NB4 (cell line): ENCODE measurements at regions not wholly inside any gene's neighbourhood (a gene's known extent, or its start where the extent isn't known, plus 50 kb on each side); places are given as distances from the start of the nearest gene placed in this dataset.

Experiments used
- DNase-seq: peaks from one replicate; pipeline ENCODE4 v3.0.0; 2010; ENCODE audit warnings: low read depth
- H3K4me3 ChIP-seq: one replicate; pipeline ENCODE4 v1.5.1; 2011; ENCODE audit warnings: mild to moderate bottlenecking, low read depth, low read length, moderate library complexity
- CTCF ChIP-seq: IDR thresholded peaks from one replicate; pipeline ENCODE4 v1.5.1; 2012; ENCODE audit warnings: low read depth, low read length
- MYC ChIP-seq: IDR thresholded peaks from 2 replicates; pipeline ENCODE4 v1.6.1; 2011; ENCODE audit warnings: low read depth, low read length
- POLR2A ChIP-seq: IDR thresholded peaks from 2 replicates; pipeline ENCODE4 v1.6.1; 2011; ENCODE audit warnings: mild to moderate bottlenecking; ENCODE audit not compliant: insufficient read length; ENCODE audit errors: extremely low read depth
- TF ChIP-seq, protein P1 (sequence below): IDR thresholded peaks from 2 replicates; pipeline ENCODE4 v1.6.1; 2011; ENCODE audit warnings: low read depth, low read length

DNA sequence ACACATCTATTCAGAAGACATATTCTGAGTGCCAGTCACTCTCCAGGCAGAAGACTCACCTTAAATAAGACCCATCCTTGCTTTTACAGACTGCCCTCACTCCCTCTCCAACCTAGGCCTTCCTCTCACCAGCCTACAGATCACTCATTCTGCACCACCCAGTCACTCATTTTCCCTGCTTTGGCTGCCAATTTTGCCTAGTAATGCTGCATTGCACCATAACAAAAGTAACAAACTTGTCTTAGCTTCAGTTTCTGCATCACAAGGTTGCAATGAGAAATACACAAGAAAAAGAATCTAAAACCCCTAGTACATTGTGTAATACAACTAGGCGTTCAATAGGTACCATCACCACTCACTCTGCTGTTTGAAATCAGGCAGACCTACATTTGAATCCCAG is 292.4 kb downstream of the PLPP3 start:
- TF ChIP-seq POLR2A (no peak), MYC (no peak)
- TF ChIP-seq, protein P1, sequence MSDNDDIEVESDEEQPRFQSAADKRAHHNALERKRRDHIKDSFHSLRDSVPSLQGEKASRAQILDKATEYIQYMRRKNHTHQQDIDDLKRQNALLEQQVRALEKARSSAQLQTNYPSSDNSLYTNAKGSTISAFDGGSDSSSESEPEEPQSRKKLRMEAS = no peak
- H3K4me3 ChIP-seq = no peak overlapping the region
- no peak for DNase-seq

DNA sequence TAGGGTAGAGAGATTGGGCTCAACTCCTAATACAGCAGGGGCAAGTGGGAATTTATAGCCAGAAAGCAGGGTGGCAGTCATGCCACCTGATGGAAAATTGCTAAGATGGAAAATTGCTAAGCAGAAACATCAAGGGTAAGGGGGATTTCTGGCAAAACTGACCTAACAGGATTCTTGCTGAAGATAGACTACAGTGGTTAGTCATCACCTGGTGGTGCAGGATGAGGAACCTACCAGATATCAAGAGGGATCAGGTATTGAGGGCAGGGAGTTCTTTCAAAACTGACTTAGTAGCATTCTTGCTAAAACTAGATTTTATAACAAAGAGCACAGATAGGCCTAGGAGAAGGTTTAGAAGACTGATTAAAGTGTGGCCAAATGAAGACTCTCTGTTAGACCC is 292.9 kb downstream of the PLPP3 start:
- TF ChIP-seq POLR2A (no peak), CTCF (no peak)
- TF ChIP-seq, protein P1 = no peak
- no peak overlapping the region for H3K4me3 ChIP-seq
- no peak for DNase-seq

- TF ChIP-seq, protein P1 = no peak
- TF ChIP-seq CTCF (no peak), MYC (no peak), POLR2A (no peak)
- DNase-seq = no peak
- H3K4me3 ChIP-seq = no peak overlapping the region
Measured at GRCh38 chr1:56285554-56286402, 293.6 kb downstream of the PLPP3 start.

DNA sequence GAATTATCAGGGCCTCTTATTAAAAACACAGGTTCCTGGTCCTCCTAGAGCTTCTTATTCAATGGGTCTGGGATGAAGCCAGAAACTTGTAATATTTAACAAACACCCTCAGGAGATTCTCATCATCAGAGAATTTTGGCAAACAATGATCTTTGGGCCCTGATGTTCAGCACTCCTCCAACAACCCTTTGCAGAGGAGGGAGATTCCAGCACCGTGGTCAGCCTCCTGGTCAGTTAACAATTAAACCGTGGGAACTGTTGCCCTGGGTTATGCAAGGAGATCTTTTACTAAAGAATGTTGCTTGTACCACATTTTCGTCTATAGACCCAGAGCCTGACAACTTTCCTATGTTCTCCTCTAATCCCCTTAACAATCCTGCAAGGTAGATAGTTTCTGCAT is 294.4 kb downstream of the PLPP3 start:
- no peak for DNase-seq
- TF ChIP-seq, protein P1 = no peak
- TF ChIP-seq CTCF (no peak), POLR2A (no peak), MYC (no peak)
- no peak overlapping the region for H3K4me3 ChIP-seq

- DNase-seq = no peak
- TF ChIP-seq CTCF = no peak
- TF ChIP-seq, protein P1 = no peak
- no peak for TF ChIP-seq MYC
- no peak for TF ChIP-seq POLR2A
Measured at GRCh38 chr1:56278061-56278460, 301.3 kb downstream of the PLPP3 start.

DNA sequence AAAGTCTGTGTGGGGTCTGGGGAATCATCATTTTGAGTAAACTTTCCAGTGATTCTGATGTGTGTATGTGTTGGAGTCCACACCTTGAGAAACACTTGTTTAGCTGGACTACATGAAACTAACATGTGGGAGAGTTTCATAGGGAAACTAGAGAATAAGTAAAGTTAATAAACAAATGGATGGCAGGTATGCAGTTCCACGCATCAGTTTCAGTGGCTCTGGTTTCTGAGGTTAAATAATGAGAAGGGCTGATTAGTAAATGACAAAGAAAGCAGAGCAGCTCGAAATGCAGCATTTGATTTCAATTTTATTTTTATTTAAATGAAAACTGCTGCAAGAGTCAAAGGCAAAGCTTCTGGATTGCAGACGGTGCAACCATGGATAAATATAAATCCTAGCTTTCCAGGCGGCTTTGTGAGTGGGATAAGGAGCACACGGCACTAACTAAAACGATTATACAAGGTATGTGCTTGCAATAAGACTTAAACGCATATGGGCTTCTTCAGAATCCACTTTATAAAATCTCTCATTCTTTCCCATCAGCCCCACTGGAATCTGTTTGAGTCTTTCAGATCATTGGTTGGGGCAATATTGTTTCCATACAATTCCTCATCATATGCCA is 310.7 kb downstream of the PLPP3 start:
- H3K4me3 ChIP-seq = no peak overlapping the region
- TF ChIP-seq, protein P1 = no peak
- TF ChIP-seq MYC (no peak), POLR2A (no peak), CTCF (no peak)
- no peak for DNase-seq

More at GRCh38 chr1:56278061-56278460, 301.3 kb downstream of the PLPP3 start:
- H3K4me3 ChIP-seq = no peak overlapping the region
